VCaP (cell line): ENCODE measurements at regions not wholly inside any gene's neighbourhood (a gene's known extent, or its start where the extent isn't known, plus 50 kb on each side); places are given as distances from the start of the nearest gene placed in this dataset.
"Not testable (repeated sequence)": the region's sequence is repeated elsewhere in the genome, so short reads cannot be mapped to it uniquely, and the experiment has no call there.

ENCODE experiments used
- H3K27ac ChIP-seq: fragments of 450-650 bp; 2 replicates; pipeline ENCODE4 v1.5.1; 2017
- TF ChIP-seq, protein P1 (sequence below): fragments of 450-650 bp; conservative IDR thresholded peaks from 2 replicates; pipeline ENCODE4 v1.5.1; 2017; ENCODE audit warnings: mild to moderate bottlenecking, moderate library complexity

DNA sequence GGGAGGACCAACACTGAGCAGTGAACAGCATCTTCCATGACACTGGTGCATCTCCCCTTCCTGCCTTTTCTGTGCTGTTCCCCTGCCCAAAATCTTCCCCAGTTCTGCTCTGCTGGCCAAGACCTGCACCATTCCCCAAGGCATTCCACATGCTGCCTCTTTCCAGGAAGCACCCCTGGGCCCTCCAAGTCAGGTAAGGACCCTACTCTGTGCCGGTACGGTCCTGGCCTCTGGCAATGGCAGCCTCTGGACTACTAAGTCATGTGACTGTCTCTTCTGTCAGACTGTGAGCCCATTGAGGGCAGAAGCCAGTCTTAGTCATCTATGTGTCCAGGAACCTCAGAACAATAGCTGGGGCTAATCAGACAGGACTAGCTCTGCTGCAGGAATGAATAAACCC, 282.0 kb downstream of the MYCN start:
- TF ChIP-seq, protein P1, sequence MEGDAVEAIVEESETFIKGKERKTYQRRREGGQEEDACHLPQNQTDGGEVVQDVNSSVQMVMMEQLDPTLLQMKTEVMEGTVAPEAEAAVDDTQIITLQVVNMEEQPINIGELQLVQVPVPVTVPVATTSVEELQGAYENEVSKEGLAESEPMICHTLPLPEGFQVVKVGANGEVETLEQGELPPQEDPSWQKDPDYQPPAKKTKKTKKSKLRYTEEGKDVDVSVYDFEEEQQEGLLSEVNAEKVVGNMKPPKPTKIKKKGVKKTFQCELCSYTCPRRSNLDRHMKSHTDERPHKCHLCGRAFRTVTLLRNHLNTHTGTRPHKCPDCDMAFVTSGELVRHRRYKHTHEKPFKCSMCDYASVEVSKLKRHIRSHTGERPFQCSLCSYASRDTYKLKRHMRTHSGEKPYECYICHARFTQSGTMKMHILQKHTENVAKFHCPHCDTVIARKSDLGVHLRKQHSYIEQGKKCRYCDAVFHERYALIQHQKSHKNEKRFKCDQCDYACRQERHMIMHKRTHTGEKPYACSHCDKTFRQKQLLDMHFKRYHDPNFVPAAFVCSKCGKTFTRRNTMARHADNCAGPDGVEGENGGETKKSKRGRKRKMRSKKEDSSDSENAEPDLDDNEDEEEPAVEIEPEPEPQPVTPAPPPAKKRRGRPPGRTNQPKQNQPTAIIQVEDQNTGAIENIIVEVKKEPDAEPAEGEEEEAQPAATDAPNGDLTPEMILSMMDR: no peak
- no peak overlapping the region for H3K27ac ChIP-seq

DNA sequence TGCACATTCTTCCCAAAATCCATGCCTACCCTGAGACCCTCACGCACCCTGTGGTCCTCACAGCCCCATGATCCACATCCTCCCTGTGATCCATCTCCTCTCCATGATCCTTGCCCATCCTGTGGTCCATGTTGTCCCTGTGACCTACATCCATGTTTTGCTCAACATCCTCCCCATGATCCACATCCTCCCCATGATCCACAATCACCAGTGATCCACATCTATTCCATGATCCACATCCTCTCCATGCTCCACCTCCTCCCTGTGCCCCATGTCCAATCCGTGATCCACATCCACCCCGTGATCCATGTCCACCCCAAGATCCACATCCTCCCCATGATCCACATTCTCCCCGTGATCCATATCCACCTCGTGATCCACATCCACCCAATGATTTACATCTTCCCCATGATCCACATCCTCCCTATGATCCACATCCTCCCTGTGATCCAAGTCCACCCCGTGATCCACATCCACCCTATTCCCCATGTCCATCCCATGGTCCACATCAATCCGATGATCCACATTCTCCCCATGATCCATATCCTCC, 281.2 kb downstream of the MYCN start:
- TF ChIP-seq, protein P1: no peak
- H3K27ac ChIP-seq: no peak overlapping the region

DNA sequence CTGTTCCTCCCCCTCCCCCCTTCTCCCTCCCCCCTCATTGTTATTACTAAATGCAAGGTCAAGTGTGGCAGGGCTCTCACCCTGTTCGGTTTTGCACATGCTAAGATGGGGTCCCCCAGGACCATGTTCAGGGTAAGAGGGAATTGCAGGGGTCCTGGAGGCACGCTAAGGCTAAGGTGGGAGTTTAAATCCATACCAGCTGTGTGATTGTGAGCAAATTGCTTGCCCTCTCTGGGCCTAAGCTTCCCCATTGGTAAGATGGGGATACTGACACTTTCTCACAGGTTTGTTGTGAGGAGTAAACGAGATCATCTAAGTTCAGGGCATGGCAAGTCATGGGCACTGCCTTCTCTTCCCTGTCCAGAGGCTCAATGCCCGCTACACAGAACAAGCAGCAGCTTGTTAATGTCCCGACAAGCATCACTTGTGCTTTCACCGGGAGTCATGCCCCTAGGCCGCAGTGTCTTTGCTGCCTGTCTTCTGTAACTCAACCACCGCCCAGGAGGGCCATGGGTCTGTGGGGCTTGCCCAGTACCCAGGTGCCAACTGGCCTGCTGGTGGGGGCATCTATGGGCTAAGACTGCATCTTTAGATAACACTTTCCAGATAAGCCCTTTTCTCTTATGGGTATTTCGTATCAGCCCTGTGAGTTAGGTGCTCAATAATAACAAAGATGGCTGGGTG, 279.1 kb downstream of the MYCN start:
- H3K27ac ChIP-seq: no peak overlapping the region
- TF ChIP-seq, protein P1: no peak

DNA sequence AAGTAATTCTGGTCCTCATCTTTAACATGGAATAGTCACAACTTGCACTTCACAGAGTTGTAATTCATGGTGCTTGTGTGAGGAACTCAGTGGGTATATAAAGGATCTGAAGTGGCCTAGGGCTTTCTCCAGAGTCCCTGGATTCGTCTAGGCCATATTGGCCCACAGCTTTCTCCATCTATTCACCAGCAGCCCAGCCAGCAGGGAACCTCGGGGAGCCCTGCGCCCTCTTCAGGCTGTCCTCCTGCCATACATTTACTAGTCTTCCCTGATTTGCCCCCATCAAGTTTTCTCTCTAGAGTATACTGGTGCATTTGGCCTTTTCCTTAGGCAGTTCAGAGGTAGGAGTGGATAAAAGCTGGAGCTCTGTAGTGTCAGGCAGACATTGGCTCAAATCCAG, 278.3 kb downstream of the MYCN start:
- TF ChIP-seq, protein P1: peak; percentile 58
- H3K27ac ChIP-seq: no peak overlapping the region

DNA sequence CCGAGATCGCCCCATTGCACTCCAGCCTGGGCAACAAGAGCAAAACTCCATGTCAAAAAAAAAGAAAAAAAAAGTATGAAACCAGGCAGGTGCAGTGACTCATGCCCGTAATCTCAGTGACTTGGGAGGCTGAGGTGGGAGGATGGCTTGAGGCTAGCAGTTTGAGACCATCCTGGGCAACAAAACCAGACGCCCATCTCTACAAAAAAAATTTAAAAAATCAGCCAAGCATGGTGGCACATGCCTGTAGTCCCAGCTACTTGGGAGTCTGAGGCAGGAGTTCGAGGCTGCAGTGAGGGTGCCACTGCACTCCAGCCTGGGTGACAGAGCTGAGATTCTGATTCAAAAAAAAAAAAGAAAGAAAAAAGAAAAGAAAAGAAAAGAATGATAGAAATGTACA, 277.8 kb downstream of the MYCN start:
- H3K27ac ChIP-seq: no peak overlapping the region
- TF ChIP-seq, protein P1: no peak

DNA sequence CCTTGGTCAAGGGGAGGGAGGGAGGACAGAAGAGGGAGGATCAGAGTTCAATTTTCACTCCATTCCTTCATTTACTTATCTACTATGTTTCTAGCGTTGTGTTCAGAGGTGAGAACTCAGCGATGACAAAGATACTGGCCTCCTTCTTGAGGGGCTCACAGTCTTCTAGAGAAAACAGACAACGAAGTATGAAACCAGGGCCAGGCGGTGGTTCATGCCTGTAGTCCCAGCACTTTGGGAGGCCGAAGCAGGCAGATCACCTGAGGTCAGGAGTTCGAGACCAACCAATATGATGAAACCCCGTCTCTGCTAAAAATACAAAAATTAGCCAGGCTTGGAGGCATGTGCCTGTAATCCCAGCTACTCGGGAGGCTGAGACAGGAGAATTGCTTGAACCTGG, 277.4 kb downstream of the MYCN start:
- not testable (repeated sequence) for H3K27ac ChIP-seq

DNA sequence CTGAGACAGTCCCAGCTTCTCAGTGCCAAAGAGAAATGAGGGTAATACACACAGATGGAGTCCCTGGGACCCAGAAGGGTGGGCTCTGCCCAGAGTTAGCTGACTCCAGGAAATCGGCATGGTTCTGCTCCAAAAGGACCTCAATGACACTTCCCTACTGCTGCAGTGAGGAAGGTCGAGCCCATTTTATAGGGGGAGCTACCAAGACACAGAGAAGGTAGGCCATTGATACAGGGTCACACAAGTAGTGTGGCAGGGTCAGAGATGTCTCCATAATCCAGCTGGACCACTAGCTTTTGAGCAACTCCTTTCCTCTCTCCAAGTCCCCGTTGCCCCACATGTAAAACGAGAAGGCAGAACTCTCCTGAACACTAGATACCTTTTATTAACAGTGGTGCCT, 276.9 kb downstream of the MYCN start:
- H3K27ac ChIP-seq: no peak overlapping the region
- TF ChIP-seq, protein P1: no peak

DNA sequence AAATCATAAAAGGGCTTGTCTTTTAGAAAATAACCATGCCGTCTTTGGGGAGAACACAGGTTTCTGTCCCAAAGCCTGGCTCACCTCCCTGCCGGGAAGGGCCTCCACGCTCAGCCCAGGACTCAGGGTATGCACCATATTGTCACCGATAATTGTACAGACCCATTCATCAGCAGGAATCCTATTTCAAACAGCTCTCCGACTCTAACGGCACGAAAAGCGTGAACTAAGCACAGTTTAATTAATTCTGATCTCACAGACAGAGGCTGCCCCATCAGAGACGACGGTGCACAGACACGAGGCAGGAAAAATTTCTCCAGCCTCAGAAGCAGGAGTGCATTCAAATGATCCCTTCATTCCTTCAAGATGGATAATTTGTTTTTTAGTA, 276.2 kb downstream of the MYCN start:
- no peak overlapping the region for H3K27ac ChIP-seq
- TF ChIP-seq, protein P1: no peak
